ENCODE measurements at regions not wholly inside any gene's neighbourhood (a gene's known extent, or its start where the extent isn't known, plus 50 kb on each side); places are given as distances from the start of the nearest gene placed in this dataset.
"Not testable (repeated sequence)": the region's sequence is repeated elsewhere in the genome, so short reads cannot be mapped to it uniquely, and the experiment has no call there.

DNA sequence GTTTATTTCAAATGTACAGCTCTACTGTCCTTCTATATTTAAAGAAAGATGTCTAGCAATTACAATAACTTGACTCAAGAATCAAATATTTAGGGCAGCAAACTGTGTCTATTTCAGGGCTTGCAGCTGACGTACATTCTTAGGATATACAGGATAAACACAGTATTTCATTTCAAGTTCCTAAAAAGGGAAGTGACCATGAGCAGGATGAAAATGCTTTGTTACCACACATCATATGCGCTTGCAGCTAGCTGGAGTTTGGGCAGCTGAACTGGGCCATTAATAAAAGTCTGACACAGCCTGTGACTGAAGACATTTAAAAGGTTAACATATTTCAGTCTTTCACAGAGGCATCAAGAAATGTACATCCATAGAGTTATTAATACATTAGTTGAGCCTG, 264.6 kb upstream of the TRIB2 start:
- no peak for DNase-seq
- Mint-ChIP-seq H3K27ac (peak overlapping the region; percentile 24), H3K9me3 (no peaks in the 10 kb centered on the region), H3K4me1 (ENCODE audit: low read depth) (peaks cover 42% of the 10 kb centered on the region), H3K27me3 (no peaks in the 10 kb centered on the region), H3K4me3 (peak overlapping the region; percentile 41), H3K36me3 (ENCODE audit: low read depth) (no peaks in the 10 kb centered on the region)

GRCh38 chr2:12453731-12454130, 263.0 kb upstream of the TRIB2 start:
- Mint-ChIP-seq H3K4me1 (ENCODE audit: low read depth) (peaks cover 47% of the 10 kb centered on the region), H3K4me3 (no peak overlapping the region), H3K9me3 (no peaks in the 10 kb centered on the region), H3K27ac (no peak overlapping the region), H3K36me3 (ENCODE audit: low read depth) (no peaks in the 10 kb centered on the region), H3K27me3 (no peaks in the 10 kb centered on the region)
- no peak for DNase-seq

DNA sequence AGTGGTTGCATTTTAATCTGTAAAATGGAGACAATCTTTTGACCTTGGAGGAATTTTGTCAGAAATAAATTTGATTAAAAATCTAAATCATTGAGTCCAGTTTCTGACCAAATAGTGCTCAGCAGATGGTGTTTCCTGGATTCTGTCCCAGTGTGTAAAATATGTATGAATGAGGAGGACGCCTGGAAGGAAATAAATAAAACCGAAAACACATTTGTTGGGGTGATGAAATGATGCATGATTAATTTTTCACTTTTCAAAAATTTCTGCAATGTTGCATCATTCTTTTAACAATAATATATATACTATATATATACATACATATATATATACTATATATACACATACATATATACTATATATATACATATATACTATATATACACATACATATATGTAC, 261.1 kb upstream of the TRIB2 start:
- peaks cover 38% of the 10 kb centered on the region for H3K4me1 Mint-ChIP-seq (ENCODE audit: low read depth)
- DNase-seq, result no peak
- no peak overlapping the region for H3K27ac Mint-ChIP-seq

GRCh38 chr2:12456293-12457106, 260.2 kb upstream of the TRIB2 start:
- Mint-ChIP-seq H3K27ac (peak overlapping the region; percentile 93), H3K4me3 (peak overlapping the region; percentile 76), H3K4me1 (ENCODE audit: low read depth) (peaks cover 35% of the 10 kb centered on the region), H3K36me3 (ENCODE audit: low read depth) (no peaks in the 10 kb centered on the region), H3K27me3 (no peaks in the 10 kb centered on the region), H3K9me3 (no peaks in the 10 kb centered on the region)
- peak; percentile 72 for DNase-seq

More for the DNA sequence above, 261.1 kb upstream of the TRIB2 start:
- Mint-ChIP-seq H3K36me3 (ENCODE audit: low read depth) (no peaks in the 10 kb centered on the region), H3K4me3 (no peak overlapping the region), H3K9me3 (no peaks in the 10 kb centered on the region), H3K27me3 (no peaks in the 10 kb centered on the region)

- Mint-ChIP-seq H3K9me3 (no peaks in the 10 kb centered on the region), H3K4me1 (ENCODE audit: low read depth) (peaks cover 22% of the 10 kb centered on the region), H3K27ac (no peak overlapping the region), H3K36me3 (ENCODE audit: low read depth) (no peaks in the 10 kb centered on the region), H3K27me3 (no peaks in the 10 kb centered on the region), H3K4me3 (no peak overlapping the region)
- no peak for DNase-seq
Observed at GRCh38 chr2:12457831-12458230, 258.9 kb upstream of the TRIB2 start.

- DNase-seq, result no peak
- Mint-ChIP-seq H3K4me1 (ENCODE audit: low read depth) (peaks cover 11% of the 10 kb centered on the region), H3K27me3 (no peaks in the 10 kb centered on the region), H3K36me3 (ENCODE audit: low read depth) (no peaks in the 10 kb centered on the region), H3K9me3 (no peaks in the 10 kb centered on the region), H3K4me3 (no peak overlapping the region), H3K27ac (no peak overlapping the region)
Observed at GRCh38 chr2:12463189-12463588, 253.5 kb upstream of the TRIB2 start.

DNA sequence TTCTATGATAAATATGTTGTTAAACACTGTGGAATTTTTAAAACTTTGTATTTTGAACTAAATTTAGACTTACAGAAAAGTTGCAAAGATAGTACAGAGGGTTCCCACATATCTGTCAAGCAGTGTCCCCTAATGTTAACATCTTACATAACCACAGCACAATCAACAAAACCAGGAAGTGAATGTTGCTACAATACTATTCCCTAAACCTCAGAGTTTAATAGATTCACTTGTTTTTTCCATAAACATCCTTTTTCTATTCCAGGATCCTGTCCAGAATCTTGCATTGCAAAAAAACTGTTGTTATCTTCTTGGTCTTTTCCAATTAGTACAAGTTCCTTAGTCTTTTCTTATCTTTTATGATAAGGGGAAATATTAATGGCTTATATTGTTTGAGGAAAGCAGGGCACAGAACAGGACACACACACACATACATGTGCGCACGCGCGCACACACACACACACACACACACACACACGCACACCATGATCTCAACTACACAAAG, 251.1 kb upstream of the TRIB2 start:
- DNase-seq, result no peak
- Mint-ChIP-seq H3K4me1 (ENCODE audit: low read depth) (peaks cover 7% of the 10 kb centered on the region), H3K4me3 (no peak overlapping the region), H3K27me3 (no peaks in the 10 kb centered on the region), H3K9me3 (no peaks in the 10 kb centered on the region), H3K27ac (no peak overlapping the region), H3K36me3 (ENCODE audit: low read depth) (no peaks in the 10 kb centered on the region)

DNA sequence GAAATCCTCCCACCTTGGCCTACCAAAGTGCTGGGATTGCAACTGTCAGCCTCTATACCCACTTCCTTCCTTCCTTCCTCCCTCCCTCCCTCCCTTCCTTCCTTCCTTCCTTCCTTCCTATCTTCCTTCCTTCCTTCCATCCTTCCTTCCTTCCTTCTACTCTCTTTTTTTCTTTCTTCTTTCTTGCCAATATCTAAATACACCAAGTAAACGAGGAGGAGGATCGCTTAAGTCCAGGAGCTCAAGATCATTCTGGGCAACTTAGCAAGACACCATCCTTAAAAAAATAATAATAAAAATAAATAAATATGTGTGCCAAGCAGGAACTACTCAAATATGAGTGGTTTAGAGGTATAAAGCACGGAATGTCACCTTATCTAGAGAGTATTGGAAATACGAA, 249.4 kb upstream of the TRIB2 start:
- Mint-ChIP-seq H3K4me1 (ENCODE audit: low read depth) (peaks cover 7% of the 10 kb centered on the region), H3K4me3 (no peak overlapping the region), H3K27me3 (no peaks in the 10 kb centered on the region), H3K27ac (no peak overlapping the region), H3K9me3 (peaks cover 2% of the 10 kb centered on the region), H3K36me3 (ENCODE audit: low read depth) (no peaks in the 10 kb centered on the region)
- no peak for DNase-seq

- no peaks in the 10 kb centered on the region for H3K27me3 Mint-ChIP-seq
- no peak overlapping the region for H3K4me3 Mint-ChIP-seq
- H3K27ac Mint-ChIP-seq, result no peak overlapping the region
- H3K36me3 Mint-ChIP-seq (ENCODE audit: low read depth), result peaks cover 2% of the 10 kb centered on the region
- H3K9me3 Mint-ChIP-seq, result peaks cover 4% of the 10 kb centered on the region
- H3K4me1 Mint-ChIP-seq (ENCODE audit: low read depth), result peaks cover 7% of the 10 kb centered on the region
- DNase-seq, result no peak
Observed at GRCh38 chr2:12469141-12469561, 247.6 kb upstream of the TRIB2 start.

- not testable (repeated sequence) for H3K9me3 Mint-ChIP-seq; H3K4me1 Mint-ChIP-seq (ENCODE audit: low read depth); DNase-seq; H3K36me3 Mint-ChIP-seq (ENCODE audit: low read depth); H3K4me3 Mint-ChIP-seq; H3K27me3 Mint-ChIP-seq; H3K27ac Mint-ChIP-seq
Observed at GRCh38 chr2:12472265-12472664, 244.5 kb upstream of the TRIB2 start.

GRCh38 chr2:12478151-12479064, 238.3 kb upstream of the TRIB2 start:
- peaks cover 3% of the 10 kb centered on the region for H3K4me1 Mint-ChIP-seq (ENCODE audit: low read depth)
- DNase-seq, result no peak
- H3K4me3 Mint-ChIP-seq, result no peak overlapping the region

DNA sequence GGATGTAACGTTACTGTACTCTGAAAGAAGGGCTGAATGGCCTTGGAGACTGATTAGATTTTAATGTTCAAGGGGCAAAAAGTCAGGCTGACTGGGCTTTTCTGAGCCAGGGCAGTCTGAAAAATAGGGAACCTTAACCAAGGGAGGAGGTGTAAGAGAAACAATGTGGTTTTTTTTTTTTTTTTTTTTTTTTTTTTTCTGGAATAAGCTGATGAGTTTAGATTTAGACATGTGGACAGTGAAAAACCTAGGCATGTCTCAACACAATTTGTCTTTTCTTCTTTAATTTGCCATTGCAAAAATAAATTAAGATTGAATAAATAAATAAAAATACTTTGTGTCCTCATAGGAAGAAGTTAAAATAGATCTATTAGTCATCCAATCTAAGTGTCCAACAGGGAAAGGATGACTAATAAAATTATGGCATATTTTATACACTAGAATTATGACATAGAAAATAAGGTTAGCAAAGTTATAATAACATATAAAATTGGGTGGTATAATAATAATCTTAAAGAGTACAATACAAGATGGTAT, 237.6 kb upstream of the TRIB2 start:
- Mint-ChIP-seq H3K9me3 (peaks cover 3% of the 10 kb centered on the region), H3K4me1 (ENCODE audit: low read depth) (peaks cover 5% of the 10 kb centered on the region), H3K27ac (no peak overlapping the region), H3K27me3 (no peaks in the 10 kb centered on the region), H3K36me3 (ENCODE audit: low read depth) (no peaks in the 10 kb centered on the region), H3K4me3 (no peak overlapping the region)
- no peak for DNase-seq

More at GRCh38 chr2:12478151-12479064, 238.3 kb upstream of the TRIB2 start:
- Mint-ChIP-seq H3K9me3 (peaks cover 3% of the 10 kb centered on the region), H3K27me3 (no peaks in the 10 kb centered on the region), H3K27ac (no peak overlapping the region), H3K36me3 (ENCODE audit: low read depth) (no peaks in the 10 kb centered on the region)

GRCh38 chr2:12484536-12485115, 232.1 kb upstream of the TRIB2 start:
- no peaks in the 10 kb centered on the region for H3K9me3 Mint-ChIP-seq
- no peak overlapping the region for H3K27ac Mint-ChIP-seq
- H3K27me3 Mint-ChIP-seq, result no peaks in the 10 kb centered on the region
- no peaks in the 10 kb centered on the region for H3K36me3 Mint-ChIP-seq (ENCODE audit: low read depth)
- DNase-seq, result no peak
- peaks cover 54% of the 10 kb centered on the region for H3K4me1 Mint-ChIP-seq (ENCODE audit: low read depth)
- H3K4me3 Mint-ChIP-seq, result no peak overlapping the region

Measured in activated T-cell treated with anti-CD3 and anti-CD28 coated beads, Interleukin-2, amount 50 U/mL, for 24 hours (primary cell).